HG02763 (cell line): ENCODE measurements at regions not wholly inside any gene's neighbourhood (a gene's known extent, or its start where the extent isn't known, plus 50 kb on each side); places are given as distances from the start of the nearest gene placed in this dataset.

Experiments used
- ATAC-seq: cut with Tn5 transposase; IDR thresholded peaks from one replicate; pipeline ENCODE4 v1.9.1; 2021; ENCODE audit warnings: mild to moderate bottlenecking, moderate library complexity; ENCODE audit not compliant: unreplicated experiment

- no peak for ATAC-seq
Observed at GRCh38 chr9:85430659-85431338, 311.0 kb downstream of the AGTPBP1 start.

GRCh38 chr9:85428230-85428629 lies 313.5 kb downstream of the AGTPBP1 start:
- no peak for ATAC-seq

GRCh38 chr9:85427772-85428171 lies 314.0 kb downstream of the AGTPBP1 start:
- no peak for ATAC-seq

- no peak for ATAC-seq
Observed at GRCh38 chr9:85425153-85425611, 316.6 kb downstream of the AGTPBP1 start.

- no peak for ATAC-seq
Observed at GRCh38 chr9:85423422-85423821, 318.3 kb downstream of the AGTPBP1 start.

- ATAC-seq = no peak
Observed at GRCh38 chr9:85421641-85422040, 320.1 kb downstream of the AGTPBP1 start.

- no peak for ATAC-seq
Observed at GRCh38 chr9:85420750-85421149, 321.0 kb downstream of the AGTPBP1 start.

GRCh38 chr9:85417674-85418073 lies 324.1 kb downstream of the AGTPBP1 start:
- no peak for ATAC-seq

- no peak for ATAC-seq
Observed at GRCh38 chr9:85416715-85417114, 325.0 kb downstream of the AGTPBP1 start.

- no peak for ATAC-seq
Observed at GRCh38 chr9:85414390-85414789, 327.4 kb downstream of the AGTPBP1 start.

GRCh38 chr9:85408494-85408893 lies 333.3 kb downstream of the AGTPBP1 start:
- no peak for ATAC-seq

- ATAC-seq = no peak
Observed at GRCh38 chr9:85405566-85405950, 336.2 kb downstream of the AGTPBP1 start.

- ATAC-seq = no peak
Observed at GRCh38 chr9:85404911-85405565, 336.7 kb downstream of the AGTPBP1 start.

- no peak for ATAC-seq
Observed at GRCh38 chr9:85402551-85402950, 339.2 kb downstream of the AGTPBP1 start.

- no peak for ATAC-seq
Observed at GRCh38 chr9:85401998-85402397, 339.8 kb downstream of the AGTPBP1 start.

GRCh38 chr9:85397005-85397404 lies 344.7 kb downstream of the AGTPBP1 start:
- no peak for ATAC-seq

GRCh38 chr9:85392260-85392659 lies 349.5 kb downstream of the AGTPBP1 start:
- ATAC-seq = no peak

- ATAC-seq = no peak
Observed at GRCh38 chr9:85377731-85378289, 363.9 kb downstream of the AGTPBP1 start.

- no peak for ATAC-seq
Observed at GRCh38 chr9:85368781-85369180, 373.0 kb downstream of the AGTPBP1 start.

GRCh38 chr9:85359161-85359560 lies 382.6 kb downstream of the AGTPBP1 start:
- ATAC-seq = no peak

- ATAC-seq = no peak
Observed at GRCh38 chr9:85349046-85349445, 392.7 kb downstream of the AGTPBP1 start.

GRCh38 chr9:85347541-85347940 lies 394.2 kb downstream of the AGTPBP1 start:
- no peak for ATAC-seq
